Panc1 (cell line): ENCODE measurements at regions not wholly inside any gene's neighbourhood (a gene's known extent, or its start where the extent isn't known, plus 50 kb on each side); places are given as distances from the start of the nearest gene placed in this dataset.

Experiments used
- CTCF ChIP-seq: fragments of 450-650 bp; IDR thresholded peaks from 2 replicates; pipeline ENCODE4 v1.5.1; 2017; ENCODE audit warnings: mild to moderate bottlenecking
- POLR2AphosphoS5 ChIP-seq: IDR thresholded peaks from 2 replicates; pipeline ENCODE4 v1.6.1; 2012; ENCODE audit warnings: mild to moderate bottlenecking, low read depth, low read length, moderate library complexity
- REST ChIP-seq, 2 experiments: IDR thresholded peaks; 2 replicates each; pipeline ENCODE4 v1.6.1; 2011 to 2012; ENCODE audit warnings: low read depth in 2 of 2, control low read depth in 1 of 2, low read length in 1 of 2, mild to moderate bottlenecking in 1 of 2, moderate library complexity in 1 of 2; ENCODE audit not compliant: insufficient read depth in 1 of 2
- TCF7L2 ChIP-seq: IDR thresholded peaks from 2 replicates; pipeline ENCODE4 v1.6.1; 2011; ENCODE audit warnings: mild to moderate bottlenecking, low read depth, low read length, inconsistent platforms

GRCh38 chr4:79739912-79740311 lies 331.9 kb upstream of the GK2 start:
- no peak for TF ChIP-seq CTCF
- TF ChIP-seq POLR2AphosphoS5: no peak
- TF ChIP-seq TCF7L2: no peak
- no peak for TF ChIP-seq REST (IDR thresholded peaks at IDR 0.05; ENCODE audit: insufficient read depth in 1 of 2, low read depth in 2 of 2, low read length in 1 of 2)
